Osteoblast (primary cell): ENCODE measurements at regions not wholly inside any gene's neighbourhood (a gene's known extent, or its start where the extent isn't known, plus 50 kb on each side); places are given as distances from the start of the nearest gene placed in this dataset.

Experiments
- DNase-seq: peaks from one replicate; pipeline ENCODE4 v3.0.0; 2011; ENCODE audit warnings: low spot score, mixed read lengths; ENCODE audit not compliant: insufficient read length; ENCODE audit errors: missing footprints
- H2AFZ ChIP-seq: 2 replicates; pipeline ENCODE4 v1.6.0; 2011; ENCODE audit warnings: mild to moderate bottlenecking, low read length
- H3K27ac ChIP-seq: 2 replicates; pipeline ENCODE4 v1.5.1; 2011; ENCODE audit warnings: mild to moderate bottlenecking, low read depth, low read length, moderate library complexity
- H3K27me3 ChIP-seq: 2 replicates; pipeline ENCODE4 v1.6.0; 2012; ENCODE audit warnings: mild to moderate bottlenecking, control low read depth, inconsistent platforms, low read length, moderate library complexity; ENCODE audit not compliant: insufficient read depth
- H3K36me3 ChIP-seq: 2 replicates; pipeline ENCODE4 v1.5.1; 2011; ENCODE audit warnings: mild to moderate bottlenecking, low read length, control low read depth, moderate library complexity; ENCODE audit not compliant: insufficient read depth
- H3K4me1 ChIP-seq: 2 replicates; pipeline ENCODE4 v1.5.1; 2011; ENCODE audit warnings: mild to moderate bottlenecking, low read length, control low read depth, moderate library complexity; ENCODE audit not compliant: insufficient read depth
- H3K4me2 ChIP-seq: 2 replicates; pipeline ENCODE4 v1.6.0; 2011; ENCODE audit warnings: mild to moderate bottlenecking, low read length; ENCODE audit not compliant: insufficient read depth
- H3K4me3 ChIP-seq: fragments of 200-600 bp; sonication (generic); 3 replicates; pipeline ENCODE4 v1.5.1; 2012; ENCODE audit warnings: mild to moderate bottlenecking, low read length, inconsistent platforms; ENCODE audit not compliant: insufficient read depth
- H3K79me2 ChIP-seq: 2 replicates; pipeline ENCODE4 v1.6.0; 2012; ENCODE audit warnings: mild to moderate bottlenecking, low read length, control low read depth, inconsistent platforms; ENCODE audit not compliant: insufficient read depth
- H3K9me3 ChIP-seq: 2 replicates; pipeline ENCODE4 v1.5.1; 2011; ENCODE audit warnings: low read depth, low read length, control low read depth
- H4K20me1 ChIP-seq: 2 replicates; pipeline ENCODE4 v1.6.0; 2012; ENCODE audit warnings: mild to moderate bottlenecking, low read length, control low read depth; ENCODE audit not compliant: insufficient read depth
- CTCF ChIP-seq: IDR thresholded peaks from 2 replicates; pipeline ENCODE4 v1.5.1; 2011; ENCODE audit warnings: mild to moderate bottlenecking, low read depth, low read length, moderate library complexity; ENCODE audit errors: extremely low read depth

GRCh38 chr4:12576409-12576808 is 907.7 kb downstream of the RAB28 start:
- TF ChIP-seq CTCF, result no peak
- no peaks in the 10 kb centered on the region for H3K4me1 ChIP-seq
- no peaks in the 10 kb centered on the region for H3K36me3 ChIP-seq
- no peaks in the 10 kb centered on the region for H3K9me3 ChIP-seq
- no peak overlapping the region for H2AFZ ChIP-seq
- no peaks in the 10 kb centered on the region for H3K79me2 ChIP-seq
- H4K20me1 ChIP-seq, result no peaks in the 10 kb centered on the region
- no peaks in the 10 kb centered on the region for H3K27me3 ChIP-seq
- no peak for DNase-seq
- H3K4me3 ChIP-seq, result no peak overlapping the region
- no peak overlapping the region for H3K4me2 ChIP-seq
- H3K27ac ChIP-seq, result no peak overlapping the region

DNA sequence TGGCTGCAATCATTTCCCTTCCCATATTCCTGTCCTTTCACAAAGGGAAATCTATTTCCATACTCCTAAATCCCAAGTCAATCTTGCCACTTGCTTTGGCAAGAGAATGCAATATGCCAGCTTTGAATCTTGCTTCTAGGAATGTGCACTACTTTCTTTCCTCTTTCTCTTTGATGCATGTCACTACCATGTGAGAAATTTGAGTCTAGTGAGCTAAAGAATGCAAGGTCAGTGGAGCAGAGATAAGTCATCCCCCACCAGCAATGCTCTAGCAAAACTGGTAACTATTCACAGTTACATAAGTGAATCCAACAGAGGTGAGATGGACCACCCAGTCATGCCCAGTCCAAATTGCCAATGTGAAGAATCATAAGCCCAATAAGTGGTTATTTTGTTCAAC is 910.4 kb downstream of the RAB28 start:
- H3K27ac ChIP-seq, result no peak overlapping the region
- no peaks in the 10 kb centered on the region for H4K20me1 ChIP-seq
- no peak for DNase-seq
- no peaks in the 10 kb centered on the region for H3K4me1 ChIP-seq
- H3K79me2 ChIP-seq, result no peaks in the 10 kb centered on the region
- no peak for TF ChIP-seq CTCF
- no peak overlapping the region for H3K4me2 ChIP-seq
- H3K36me3 ChIP-seq, result no peaks in the 10 kb centered on the region
- H3K9me3 ChIP-seq, result no peaks in the 10 kb centered on the region
- H3K27me3 ChIP-seq, result no peaks in the 10 kb centered on the region
- no peak overlapping the region for H2AFZ ChIP-seq
- H3K4me3 ChIP-seq, result no peak overlapping the region

DNA sequence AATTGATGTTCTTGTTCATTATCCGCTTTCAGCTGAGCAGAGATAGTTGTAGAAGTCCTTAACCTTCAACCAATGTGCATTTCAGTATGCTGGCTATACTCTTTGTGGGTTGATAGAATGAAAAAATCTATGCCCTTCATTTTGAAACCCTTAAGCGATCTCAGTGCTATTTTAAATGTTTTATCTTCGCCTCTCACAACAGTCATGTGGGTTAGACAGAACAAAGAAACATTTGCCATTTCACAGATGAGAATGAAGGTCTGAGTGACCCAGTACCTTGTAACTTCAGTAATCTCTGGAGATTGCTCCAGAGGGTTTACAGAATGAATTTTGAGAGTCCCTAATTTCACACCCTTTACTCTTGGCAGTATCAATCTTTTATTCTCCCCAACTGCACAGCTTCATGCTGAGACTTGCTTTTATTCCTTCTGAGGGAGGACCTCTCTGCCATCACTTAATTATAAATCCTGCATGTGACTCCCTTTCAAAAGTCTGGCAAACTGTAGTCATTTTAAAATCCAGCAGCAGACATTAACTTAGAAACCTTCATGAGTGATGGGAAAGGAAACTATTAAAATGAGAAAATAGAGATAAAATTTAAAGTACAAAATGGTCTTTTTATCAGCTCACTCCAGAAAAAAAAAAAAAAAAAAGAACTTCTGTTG is 921.5 kb downstream of the RAB28 start:
- Histone ChIP-seq H3K27ac (no peak overlapping the region), H3K9me3 (no peaks in the 10 kb centered on the region), H3K79me2 (no peaks in the 10 kb centered on the region), H3K4me2 (no peak overlapping the region), H2AFZ (no peak overlapping the region), H4K20me1 (no peaks in the 10 kb centered on the region), H3K27me3 (no peaks in the 10 kb centered on the region), H3K4me3 (no peak overlapping the region), H3K36me3 (no peaks in the 10 kb centered on the region), H3K4me1 (no peaks in the 10 kb centered on the region)
- no peak for DNase-seq
- no peak for TF ChIP-seq CTCF

DNA sequence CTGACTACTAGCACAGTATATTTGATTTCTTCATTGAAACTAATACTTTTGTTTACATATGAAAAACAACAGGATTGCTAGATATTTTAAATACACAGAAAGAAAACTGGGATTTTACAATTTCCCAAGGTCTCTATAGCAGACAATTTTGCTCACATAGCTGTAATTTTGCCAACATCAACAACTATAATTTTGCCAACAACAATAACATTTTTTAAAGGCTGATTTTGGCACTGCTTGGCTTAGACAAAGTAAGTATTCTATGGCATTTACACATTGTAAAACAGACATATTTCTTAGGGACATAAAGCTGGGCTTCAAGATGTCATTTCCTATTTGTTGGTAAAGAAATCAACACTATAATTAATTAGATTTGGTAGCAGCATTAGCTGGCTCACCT is 922.1 kb downstream of the RAB28 start:
- Histone ChIP-seq H3K27me3 (no peaks in the 10 kb centered on the region), H3K4me2 (no peak overlapping the region), H3K9me3 (no peaks in the 10 kb centered on the region), H2AFZ (no peak overlapping the region), H3K79me2 (no peaks in the 10 kb centered on the region), H3K4me1 (no peaks in the 10 kb centered on the region), H3K27ac (no peak overlapping the region), H3K4me3 (no peak overlapping the region), H3K36me3 (no peaks in the 10 kb centered on the region), H4K20me1 (no peaks in the 10 kb centered on the region)
- no peak for TF ChIP-seq CTCF
- no peak for DNase-seq
